ENCODE measurements at regions not wholly inside any gene's neighbourhood (a gene's known extent, or its start where the extent isn't known, plus 50 kb on each side); places are given as distances from the start of the nearest gene placed in this dataset.

DNA sequence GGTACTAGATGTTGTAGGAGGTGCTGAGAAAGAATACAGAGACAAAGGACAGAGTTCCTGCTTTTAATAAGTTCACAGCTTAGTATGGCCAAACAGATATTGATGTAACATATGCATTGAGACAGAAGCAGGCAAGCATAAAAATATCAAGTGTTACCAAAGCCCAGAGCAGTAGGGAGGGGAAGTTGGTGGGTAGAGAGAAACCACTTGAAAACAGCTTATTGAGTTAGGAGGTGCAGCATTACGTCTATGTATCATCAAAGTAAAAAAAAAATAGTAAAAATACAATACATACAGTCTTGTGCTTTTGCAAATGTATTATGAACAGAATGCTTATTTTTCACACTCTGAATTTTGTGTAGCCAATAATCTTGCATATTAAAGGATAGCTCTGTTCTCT is 441.8 kb upstream of the SGCD start:
- TF ChIP-seq, protein P1, sequence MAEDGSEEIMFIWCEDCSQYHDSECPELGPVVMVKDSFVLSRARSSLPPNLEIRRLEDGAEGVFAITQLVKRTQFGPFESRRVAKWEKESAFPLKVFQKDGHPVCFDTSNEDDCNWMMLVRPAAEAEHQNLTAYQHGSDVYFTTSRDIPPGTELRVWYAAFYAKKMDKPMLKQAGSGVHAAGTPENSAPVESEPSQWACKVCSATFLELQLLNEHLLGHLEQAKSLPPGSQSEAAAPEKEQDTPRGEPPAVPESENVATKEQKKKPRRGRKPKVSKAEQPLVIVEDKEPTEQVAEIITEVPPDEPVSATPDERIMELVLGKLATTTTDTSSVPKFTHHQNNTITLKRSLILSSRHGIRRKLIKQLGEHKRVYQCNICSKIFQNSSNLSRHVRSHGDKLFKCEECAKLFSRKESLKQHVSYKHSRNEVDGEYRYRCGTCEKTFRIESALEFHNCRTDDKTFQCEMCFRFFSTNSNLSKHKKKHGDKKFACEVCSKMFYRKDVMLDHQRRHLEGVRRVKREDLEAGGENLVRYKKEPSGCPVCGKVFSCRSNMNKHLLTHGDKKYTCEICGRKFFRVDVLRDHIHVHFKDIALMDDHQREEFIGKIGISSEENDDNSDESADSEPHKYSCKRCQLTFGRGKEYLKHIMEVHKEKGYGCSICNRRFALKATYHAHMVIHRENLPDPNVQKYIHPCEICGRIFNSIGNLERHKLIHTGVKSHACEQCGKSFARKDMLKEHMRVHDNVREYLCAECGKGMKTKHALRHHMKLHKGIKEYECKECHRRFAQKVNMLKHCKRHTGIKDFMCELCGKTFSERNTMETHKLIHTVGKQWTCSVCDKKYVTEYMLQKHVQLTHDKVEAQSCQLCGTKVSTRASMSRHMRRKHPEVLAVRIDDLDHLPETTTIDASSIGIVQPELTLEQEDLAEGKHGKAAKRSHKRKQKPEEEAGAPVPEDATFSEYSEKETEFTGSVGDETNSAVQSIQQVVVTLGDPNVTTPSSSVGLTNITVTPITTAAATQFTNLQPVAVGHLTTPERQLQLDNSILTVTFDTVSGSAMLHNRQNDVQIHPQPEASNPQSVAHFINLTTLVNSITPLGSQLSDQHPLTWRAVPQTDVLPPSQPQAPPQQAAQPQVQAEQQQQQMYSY (CRISPR knock-in tag; IDR thresholded peaks at IDR 0.05) = no peak
- TF ChIP-seq, protein P2, sequence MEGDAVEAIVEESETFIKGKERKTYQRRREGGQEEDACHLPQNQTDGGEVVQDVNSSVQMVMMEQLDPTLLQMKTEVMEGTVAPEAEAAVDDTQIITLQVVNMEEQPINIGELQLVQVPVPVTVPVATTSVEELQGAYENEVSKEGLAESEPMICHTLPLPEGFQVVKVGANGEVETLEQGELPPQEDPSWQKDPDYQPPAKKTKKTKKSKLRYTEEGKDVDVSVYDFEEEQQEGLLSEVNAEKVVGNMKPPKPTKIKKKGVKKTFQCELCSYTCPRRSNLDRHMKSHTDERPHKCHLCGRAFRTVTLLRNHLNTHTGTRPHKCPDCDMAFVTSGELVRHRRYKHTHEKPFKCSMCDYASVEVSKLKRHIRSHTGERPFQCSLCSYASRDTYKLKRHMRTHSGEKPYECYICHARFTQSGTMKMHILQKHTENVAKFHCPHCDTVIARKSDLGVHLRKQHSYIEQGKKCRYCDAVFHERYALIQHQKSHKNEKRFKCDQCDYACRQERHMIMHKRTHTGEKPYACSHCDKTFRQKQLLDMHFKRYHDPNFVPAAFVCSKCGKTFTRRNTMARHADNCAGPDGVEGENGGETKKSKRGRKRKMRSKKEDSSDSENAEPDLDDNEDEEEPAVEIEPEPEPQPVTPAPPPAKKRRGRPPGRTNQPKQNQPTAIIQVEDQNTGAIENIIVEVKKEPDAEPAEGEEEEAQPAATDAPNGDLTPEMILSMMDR (IDR thresholded peaks at IDR 0.05) = no peak
- TF ChIP-seq CBFB (CRISPR knock-in tag; IDR thresholded peaks at IDR 0.05; ENCODE audit: low read depth) (no peak), ZNF138 (CRISPR knock-in tag; conservative IDR thresholded peaks at IDR 0.05) (no peak), FOXP1 (CRISPR knock-in tag; IDR thresholded peaks at IDR 0.05; ENCODE audit: borderline replicate concordance) (no peak), ZBTB21 (CRISPR knock-in tag; IDR thresholded peaks at IDR 0.05; ENCODE audit: borderline replicate concordance) (no peak), ZNF423 (CRISPR knock-in tag; IDR thresholded peaks at IDR 0.05) (no peak), JUN (CRISPR knock-in tag; IDR thresholded peaks at IDR 0.05) (no peak), GTF2I (CRISPR knock-in tag; conservative IDR thresholded peaks at IDR 0.05) (no peak), SMAD3 (CRISPR knock-in tag; IDR thresholded peaks at IDR 0.05; ENCODE audit: borderline replicate concordance) (no peak)
- TF ChIP-seq, protein P3, sequence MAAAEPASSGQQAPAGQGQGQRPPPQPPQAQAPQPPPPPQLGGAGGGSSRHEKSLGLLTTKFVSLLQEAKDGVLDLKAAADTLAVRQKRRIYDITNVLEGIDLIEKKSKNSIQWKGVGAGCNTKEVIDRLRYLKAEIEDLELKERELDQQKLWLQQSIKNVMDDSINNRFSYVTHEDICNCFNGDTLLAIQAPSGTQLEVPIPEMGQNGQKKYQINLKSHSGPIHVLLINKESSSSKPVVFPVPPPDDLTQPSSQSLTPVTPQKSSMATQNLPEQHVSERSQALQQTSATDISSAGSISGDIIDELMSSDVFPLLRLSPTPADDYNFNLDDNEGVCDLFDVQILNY (CRISPR knock-in tag; IDR thresholded peaks at IDR 0.05) = no peak
- TF ChIP-seq, protein P4, sequence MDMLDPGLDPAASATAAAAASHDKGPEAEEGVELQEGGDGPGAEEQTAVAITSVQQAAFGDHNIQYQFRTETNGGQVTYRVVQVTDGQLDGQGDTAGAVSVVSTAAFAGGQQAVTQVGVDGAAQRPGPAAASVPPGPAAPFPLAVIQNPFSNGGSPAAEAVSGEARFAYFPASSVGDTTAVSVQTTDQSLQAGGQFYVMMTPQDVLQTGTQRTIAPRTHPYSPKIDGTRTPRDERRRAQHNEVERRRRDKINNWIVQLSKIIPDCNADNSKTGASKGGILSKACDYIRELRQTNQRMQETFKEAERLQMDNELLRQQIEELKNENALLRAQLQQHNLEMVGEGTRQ (CRISPR knock-in tag; IDR thresholded peaks at IDR 0.05) = no peak
- TF ChIP-seq, protein P5, sequence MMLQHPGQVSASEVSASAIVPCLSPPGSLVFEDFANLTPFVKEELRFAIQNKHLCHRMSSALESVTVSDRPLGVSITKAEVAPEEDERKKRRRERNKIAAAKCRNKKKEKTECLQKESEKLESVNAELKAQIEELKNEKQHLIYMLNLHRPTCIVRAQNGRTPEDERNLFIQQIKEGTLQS (CRISPR knock-in tag; conservative IDR thresholded peaks at IDR 0.05) = no peak
